NOMO-1 treated with DMSO at 0.1 percent for 48 hours (cell line): ENCODE measurements at regions not wholly inside any gene's neighbourhood (a gene's known extent, or its start where the extent isn't known, plus 50 kb on each side); places are given as distances from the start of the nearest gene placed in this dataset.
A peak's percentile ranks its signal among the peaks of the same experiment; 100 is the strongest.

Source experiments
- DNase-seq: peaks from one replicate; lab custom pipeline; 2025; ENCODE audit not compliant: unreplicated experiment; lab: John Stamatoyannopoulos, UW

DNA sequence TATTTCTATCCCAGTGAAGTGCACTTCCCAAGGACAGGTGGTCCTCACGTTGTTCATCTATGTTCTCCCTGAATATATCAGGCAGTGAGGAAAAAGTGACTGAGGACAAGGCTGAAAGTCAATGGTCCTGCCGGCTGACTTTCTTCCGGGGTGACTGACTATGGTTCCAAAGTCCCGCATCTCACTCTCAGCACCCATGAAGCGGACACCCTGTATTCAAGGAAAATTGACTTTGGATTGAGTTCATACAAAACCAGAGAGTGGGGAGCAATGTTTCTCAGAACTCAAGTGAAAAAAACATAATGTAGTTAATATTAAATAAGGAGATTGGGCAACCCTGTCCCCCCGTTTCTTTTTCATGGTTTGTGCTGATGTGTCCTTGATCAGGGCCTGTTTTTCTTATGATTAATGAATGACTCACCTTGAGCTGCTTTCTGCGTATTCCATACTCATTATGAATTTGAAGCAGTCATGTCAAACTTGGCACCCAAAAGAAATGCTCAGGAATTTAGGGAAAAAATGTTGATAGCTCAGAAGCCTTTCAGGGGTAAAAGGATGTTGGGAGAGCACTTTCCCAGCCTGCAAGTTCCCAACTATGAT is 184.0 kb downstream of the CYLD start:
- DNase-seq: no peak

DNA sequence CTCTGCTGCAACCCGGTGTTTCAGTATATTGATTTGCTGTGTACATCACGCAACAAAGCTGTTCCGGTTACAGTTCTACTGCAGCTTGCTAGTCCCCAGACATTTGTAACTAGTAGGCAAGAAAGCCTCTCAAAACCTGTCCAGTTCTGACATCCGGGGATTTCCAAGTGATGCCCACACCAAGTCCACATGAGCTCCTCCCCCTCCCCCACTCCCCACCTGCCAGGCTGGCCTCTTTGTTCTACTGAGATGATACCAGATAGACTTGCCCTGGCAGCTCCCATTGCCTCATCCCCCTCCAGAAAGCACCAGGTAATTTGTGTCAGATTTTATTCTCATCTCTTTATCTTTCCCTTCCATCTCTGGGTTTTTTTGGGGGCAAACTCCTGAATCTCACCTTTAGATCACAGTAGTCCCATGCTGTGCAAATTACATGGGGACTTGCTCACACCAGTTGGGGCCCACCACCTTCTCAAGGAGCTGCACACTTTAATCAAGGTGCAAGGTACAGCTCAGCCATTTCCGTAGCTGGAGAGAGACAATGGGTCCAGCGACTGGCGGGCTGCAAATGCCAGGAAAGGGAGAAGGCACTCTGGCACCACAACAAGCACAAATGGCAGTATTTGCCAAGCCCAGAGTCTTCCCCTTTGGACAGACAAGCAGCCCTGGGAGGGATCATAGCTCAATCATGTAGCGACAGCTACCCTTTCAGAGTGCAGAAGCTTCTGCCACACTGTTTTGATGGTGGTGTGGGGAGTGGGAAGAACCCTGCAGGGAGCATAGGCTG is 183.1 kb downstream of the CYLD start:
- DNase-seq: no peak

DNA sequence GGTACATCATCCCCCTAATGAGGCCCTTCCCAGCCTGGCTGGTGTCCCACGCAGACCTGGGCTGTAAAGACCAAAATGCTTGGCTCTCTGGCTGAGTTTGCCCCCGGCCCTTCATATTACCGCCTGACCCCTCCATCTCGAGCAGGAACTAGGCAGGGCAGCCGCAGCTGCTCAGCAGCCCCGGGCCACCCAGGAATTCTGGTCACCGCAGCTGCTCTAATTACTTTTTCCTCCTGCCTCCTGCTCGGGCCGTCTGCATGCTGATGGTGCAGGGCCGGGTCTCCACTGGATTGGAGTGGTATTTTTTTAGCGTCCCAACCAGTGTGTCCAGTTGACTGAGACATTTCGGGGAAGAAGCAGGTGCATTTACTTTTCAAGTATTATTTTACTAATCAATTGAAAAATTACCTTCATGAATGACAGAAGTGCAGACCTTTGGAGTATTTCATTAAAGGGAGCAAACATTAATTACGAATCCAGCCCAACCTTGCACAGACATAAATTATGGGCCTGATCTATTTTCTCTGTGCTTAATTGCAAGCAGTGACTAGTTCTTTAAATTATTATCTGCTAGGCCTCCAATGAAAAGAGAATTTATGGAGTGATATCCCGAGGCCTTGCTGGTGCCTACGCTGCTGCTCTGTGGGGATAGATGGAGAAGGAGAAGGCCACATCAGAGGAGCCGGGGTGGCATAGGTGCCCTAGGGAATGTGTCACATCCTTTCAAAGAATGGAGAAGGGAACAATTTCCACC is 176.2 kb downstream of the CYLD start:
- DNase-seq: no peak

DNA sequence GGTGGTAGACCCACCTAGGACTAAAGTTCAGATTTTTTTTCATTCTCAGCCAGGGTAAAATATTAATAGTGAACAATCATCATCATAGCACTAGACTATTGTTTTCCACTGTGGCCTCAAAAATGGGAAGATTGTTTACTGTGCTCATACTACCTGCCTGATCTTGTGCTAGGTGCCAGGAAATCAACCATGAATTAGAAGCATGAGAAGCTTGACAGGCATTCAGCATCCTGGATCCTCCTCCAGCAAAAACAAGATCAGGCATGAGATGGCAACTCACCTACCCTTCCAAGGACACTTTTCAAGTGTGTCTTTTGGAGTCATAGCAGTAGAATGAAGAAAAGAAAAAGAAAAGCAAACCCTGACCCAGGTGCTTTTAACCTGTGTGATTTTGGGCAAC is 174.2 kb downstream of the CYLD start:
- DNase-seq: no peak

DNA sequence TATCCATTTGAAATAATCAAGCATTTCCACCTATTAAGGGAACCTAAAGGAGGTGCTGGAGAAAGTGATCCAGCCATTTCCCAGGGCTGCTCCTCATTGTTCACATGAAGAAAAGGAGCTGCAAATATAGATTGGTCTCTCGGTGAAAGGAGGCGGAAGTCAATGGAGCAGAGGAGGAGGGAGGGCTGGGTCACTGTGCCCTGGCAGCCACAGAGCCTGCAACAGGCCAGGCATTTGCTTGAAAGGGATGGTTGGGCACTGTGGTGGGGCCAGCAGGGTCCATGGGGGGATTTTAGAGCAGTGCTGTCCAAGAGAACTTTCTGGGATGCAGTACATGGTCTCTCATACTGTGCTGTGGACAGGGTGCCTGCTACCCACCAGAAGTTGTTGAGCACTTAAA is 173.2 kb downstream of the CYLD start:
- DNase-seq: no peak

DNA sequence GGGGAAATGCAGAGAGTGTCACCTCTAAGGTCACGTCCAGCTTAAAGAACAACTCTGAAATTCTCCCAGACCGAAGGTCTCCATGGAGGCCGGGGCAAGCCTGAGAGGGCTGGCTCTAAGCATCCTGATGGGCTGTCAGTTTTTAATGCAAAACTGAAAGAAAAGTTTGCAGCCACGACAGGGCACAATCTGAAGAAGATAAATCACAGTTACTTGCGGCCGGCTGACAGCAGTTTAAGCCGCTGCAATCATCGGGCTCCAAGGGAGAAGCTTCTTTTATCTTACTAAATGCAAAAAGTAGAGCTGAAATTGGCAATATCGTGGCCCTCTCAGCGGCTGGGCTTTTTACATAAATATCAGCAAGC is 168.8 kb downstream of the CYLD start:
- peak; percentile 46 for DNase-seq

DNA sequence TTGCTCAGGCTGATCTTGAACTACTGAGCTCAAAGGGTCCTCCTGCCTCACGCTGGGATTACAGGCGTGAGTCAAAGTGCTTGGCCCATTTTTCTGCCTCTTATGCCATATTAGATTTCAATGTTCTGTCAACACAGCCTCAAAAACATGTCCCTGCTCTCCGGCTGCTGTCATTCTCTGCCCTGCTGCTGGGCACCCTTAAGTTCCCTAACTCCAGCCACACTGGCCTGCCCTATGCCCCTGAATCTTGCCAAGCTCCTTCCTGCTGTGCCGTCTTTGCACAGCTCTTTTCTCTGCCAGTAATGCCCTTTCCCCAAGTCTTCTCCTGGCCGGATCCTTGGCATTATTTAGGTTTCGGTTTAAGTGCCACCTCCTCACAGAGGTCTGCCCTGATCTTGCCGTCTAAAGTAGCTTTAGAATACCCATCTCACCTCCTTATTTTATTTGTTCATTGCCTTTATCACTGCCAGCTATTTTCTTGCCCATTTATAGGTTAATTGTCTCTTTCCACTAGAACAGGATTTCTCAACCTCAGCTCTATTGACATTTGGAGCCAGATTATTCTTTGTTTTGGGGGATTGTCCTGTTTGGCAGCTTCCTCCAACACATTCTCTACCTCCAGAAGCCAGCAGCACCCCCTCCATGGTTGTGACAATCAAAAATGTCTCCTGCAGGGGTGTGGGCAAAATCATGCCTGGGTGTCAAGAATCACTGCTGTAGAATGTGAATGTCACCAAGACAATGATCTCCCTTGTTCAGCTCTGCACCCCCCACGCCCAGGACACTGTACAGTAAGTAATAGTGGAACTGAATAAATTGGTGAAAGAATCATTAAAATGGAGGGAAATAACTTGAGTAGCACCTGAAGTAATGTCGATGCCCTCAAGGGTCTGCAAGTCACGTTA is 168.2 kb downstream of the CYLD start:
- no peak for DNase-seq

DNA sequence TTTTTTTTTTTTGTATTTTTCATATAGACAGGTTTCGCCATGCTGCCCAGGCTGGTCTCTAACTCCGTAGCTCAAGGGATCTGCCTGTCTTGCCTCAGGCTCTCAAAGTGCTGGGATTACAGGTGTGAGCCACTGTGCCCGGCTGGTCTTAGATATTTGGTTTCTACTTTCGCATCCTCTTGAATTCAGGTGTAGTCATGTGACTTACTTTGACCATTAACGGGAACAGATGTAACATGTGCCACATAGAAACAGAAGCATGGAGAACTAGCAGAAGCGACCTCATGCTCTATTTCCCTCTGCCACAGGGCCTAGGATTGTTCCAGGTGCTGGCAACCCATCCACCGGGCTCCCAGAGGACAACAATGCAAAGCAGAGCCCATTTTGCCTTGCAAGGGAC is 166.6 kb downstream of the CYLD start:
- no peak for DNase-seq

DNA sequence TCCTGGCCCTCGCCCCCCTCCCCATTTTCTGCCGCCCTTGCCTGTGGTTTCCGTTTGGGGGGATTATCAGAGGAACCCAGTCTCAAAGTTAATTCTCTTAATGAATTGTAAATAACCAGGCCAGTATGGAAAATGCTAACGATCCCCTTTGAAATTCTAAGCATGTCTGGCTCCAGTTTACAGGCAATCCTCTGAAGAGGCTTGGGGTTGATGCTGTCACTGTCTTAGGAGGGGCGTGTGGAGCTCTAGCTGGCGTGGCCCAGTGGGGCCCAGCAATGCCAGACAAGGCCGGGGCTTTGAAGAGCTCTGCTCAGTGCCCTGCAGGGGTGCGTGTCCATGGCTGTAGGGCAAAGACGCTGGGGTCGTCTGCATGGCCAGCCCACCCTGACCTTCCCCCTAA is 164.6 kb downstream of the CYLD start:
- DNase-seq: no peak

DNA sequence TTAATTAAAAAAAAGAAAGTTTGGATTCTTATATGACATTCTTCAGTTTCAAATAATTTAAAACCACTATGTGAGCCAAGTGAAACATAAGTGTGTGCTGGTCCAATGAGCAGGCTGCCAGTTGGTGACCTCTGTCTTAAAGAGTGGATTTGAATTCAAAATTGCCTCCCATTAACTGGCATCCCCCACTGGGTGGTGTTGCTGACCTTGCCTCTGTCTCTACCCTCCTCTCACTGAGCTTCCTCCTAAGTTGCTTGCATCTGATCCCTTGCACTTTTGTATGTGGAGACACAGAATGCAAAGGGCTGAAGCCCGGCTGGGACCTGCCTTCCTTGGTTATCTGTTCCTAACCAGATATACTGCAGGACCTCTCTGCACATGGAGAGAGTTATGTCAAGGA is 160.6 kb downstream of the CYLD start:
- DNase-seq: no peak

DNA sequence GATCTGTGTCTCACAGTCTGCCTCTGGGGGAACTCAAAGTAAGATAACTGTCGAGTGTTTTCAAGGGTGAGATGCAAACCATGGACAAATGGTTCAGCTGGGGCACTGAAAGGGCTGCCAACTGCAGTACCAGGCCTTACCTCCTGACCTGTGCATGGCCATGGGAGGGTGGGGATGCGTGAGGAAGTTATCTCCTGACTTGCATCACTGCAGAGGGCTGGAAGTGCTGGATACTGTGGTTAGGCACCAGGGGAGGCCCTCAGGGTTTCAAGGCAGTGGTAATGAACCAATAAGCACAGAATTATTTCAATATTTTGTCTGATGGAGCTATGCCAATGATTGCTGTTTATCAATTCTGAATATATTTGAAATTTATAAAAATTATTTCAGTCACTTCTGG is 159.2 kb downstream of the CYLD start:
- peak; percentile 40 for DNase-seq

DNA sequence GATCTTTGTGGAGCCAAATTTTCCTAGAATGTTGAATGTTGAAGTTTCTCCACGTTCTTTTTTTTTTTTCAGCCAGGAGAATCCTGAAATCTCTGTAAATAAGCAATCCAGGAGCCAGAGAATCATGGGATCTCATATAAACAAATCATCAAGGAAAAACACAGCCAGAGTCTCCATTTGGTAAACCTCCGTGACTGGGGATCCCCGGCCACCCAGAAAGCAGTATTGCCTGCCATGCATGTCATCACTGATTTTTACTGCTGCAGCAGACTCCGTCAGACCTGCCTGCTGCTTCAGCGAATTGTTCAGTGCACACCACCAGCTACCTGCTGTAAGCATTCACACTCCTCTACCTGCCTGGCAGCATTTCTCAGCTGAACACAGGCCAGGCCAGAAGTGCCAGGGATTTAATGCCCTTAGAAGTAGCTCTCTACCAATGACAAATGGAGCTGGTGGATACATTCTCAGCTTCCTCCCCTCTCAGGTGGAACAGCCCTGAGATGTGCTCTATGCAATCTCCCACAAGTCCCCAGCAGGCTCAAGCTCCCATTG is 158.6 kb downstream of the CYLD start:
- DNase-seq: no peak

DNA sequence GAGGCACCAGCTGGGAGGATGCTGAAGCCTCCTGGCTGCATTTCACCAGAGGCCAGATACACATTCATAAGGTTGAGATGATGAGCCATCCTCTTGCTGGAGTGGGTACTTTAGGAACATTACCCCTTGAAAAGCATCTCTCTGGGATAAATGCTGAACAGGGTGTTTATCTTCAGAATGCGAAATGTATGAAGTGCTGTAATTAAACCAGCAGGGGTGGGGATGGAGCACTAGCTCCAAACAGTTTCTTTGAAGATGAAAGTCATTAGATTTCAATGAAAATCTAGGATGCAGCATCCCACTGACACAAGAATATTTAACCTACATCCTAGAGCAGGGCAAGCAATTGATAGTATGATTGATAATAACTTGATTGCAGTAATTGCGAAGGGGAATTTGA is 158.1 kb downstream of the CYLD start:
- DNase-seq: no peak

DNA sequence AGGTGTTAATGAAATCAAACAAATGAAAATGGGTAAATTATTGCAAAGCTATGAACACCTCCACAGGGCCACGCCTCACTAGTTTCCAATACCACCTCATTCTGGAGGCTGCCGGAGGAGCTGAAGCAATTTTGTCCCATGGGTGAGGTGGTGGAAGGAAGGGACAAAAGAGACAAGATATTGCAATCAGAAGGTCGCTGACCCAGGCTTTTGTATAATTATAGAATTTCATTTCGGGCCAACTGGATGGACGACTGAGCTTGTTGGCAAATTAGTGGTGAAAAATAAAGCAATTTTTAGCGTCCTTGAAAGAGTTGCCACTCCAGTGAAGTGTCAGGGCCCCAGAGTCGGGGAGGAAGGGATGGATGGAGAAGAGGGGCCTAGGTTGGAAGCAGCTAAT is 147.9 kb downstream of the CYLD start:
- DNase-seq: no peak

DNA sequence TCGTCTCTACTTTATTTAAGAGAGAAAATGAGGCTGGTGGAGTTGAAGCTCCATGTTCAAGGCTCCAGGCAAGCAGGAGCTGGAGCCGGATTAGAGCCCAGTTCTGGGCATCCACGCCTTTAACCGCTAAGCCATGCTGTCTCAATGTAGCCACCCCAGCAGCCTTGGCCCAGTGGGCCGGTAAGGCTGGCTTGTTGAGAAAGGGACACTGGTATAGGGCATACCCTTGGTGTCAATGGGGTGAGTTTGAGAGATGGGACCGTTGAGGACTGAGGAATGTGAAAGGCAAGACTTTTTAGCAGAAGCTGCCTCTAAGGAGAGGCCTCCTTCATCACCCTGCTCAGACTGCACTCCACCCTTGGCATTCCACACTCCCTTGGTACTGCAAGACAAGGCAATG is 147.4 kb downstream of the CYLD start:
- DNase-seq: no peak

DNA sequence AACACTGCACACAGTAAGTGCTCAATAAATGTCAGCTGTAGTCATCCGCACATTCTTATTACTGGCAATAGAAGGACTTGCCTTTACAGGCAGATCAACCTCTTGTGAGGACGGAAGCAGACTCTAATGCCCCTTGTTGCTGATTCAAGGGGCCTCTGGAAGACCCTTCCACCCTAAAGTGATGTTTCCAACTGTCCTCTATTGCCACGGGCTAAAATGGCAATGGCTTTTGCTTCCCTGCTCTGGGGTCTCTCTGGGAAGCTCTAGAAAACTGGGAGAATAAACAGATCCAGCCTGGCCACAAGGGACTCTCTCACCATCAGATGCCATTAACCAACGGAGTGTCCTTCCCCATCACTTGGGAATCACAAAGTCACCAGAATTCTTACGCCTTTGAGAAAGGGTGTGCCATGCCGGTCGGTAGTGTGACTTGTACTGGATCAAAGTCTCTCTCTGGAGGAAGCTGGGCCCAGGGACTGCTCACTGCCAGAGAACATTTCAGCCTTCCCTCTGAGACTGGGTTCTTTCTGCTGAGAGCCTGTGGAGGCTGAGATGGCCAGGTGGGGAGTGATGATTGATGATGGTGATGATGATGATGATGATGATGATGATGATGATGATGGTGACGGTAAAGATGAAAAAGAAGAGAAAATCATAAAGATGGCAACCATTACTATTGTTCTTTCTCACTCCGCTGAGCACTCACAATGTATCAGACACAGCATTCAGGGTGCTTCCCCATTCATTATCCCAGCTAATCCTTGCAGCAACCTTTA is 146.8 kb downstream of the CYLD start:
- no peak for DNase-seq

DNA sequence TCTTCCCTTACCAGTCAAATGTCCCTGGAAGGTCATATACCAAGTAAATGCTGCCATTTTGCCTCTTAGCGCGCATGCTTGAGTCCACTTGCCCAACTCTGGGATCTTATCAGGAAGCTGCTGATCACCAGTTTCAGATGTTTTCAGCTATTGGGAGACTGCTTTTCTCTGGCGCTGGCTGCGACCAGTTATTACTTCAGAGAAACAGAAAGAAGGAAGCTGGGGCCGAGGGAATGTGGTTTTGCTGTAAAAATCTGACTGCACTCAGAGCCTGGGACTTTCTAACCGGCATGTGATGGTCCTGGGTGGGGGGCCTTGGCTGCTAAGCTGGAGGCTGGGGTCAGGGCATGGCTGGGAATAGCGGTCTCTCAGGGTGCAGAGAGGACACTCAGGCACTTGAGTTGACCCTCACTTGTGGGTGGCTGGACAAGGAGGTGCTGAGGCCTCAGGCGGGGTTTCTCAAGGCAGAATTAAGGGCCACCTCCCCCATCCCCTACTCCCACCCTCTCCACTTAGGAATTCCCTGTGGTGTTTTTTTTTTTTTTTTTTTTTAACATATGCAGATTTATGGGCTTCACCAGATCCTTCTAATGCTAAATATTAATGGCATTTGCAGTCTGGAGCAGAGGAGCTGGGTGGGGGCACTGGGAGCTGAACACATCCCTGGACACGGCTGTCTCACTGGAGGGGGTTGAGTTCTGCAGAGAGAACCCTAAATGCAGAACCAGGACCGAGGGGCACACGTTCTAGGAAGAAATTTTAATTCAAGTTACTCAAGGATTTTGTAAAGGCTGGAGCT is 145.8 kb downstream of the CYLD start:
- DNase-seq: peak; percentile 83

DNA sequence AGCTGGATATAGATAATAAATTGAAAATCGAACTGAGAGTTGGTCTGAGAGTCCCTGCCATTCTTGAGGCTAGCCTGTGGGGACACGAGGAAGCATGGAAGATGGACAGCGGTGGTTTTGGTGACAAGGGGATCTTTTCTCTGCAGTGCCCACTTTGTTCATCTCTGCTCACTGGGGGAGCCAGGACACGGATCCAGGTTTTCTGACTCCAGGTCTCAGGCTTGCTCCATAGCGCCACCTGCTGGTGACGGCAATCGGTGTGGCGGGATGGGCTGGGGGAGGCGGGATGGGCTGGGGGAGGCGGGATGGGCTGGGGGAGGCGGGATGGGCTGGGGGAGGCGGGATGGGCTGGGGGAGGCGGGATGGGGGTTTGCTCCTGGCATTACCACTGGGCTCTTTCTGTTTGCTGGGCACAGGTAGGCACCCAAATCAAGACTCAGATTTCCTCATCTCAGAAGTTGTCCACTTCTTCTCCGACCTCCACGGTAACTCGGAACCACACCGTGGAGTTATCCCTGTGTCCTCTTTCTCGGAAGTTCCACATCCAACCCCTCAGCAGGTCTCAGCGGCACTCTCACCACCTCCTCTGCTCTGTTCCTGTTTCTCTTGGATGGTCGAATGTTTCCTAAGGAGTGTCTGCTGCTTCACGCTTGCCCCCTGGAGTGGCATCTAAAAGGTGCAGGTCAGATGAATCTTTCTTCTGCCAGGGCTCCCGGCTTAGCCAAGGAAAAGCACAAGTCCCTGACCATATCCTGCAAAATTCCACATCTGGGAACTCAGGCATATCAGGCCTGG is 142.4 kb downstream of the CYLD start:
- no peak for DNase-seq

DNA sequence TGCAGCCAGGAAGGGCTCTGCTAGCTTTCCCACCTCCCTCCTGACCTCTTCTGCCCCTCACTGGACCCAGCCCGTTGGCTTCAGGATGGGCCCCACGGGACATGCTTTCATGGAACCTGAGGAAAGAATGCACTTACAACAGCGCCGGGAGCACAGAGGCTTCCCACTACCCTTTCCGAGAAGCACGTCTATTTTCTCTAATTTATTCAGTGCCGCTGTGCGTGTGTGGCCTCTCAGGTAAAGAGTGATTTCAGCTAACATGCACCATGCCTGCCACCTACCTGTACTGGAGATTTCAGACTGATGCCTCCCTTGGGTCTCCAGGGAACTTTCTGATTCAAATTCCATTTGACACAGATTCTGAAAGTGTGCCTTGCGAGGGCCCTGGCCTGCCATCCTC is 140.1 kb downstream of the CYLD start:
- DNase-seq: no peak
